GM19324 (cell line): ENCODE measurements at regions not wholly inside any gene's neighbourhood (a gene's known extent, or its start where the extent isn't known, plus 50 kb on each side); places are given as distances from the start of the nearest gene placed in this dataset.
A peak's percentile ranks its signal among the peaks of the same experiment; 100 is the strongest.

Experiments
- ATAC-seq: cut with Tn5 transposase; IDR thresholded peaks from one replicate; pipeline ENCODE4 v1.9.1; 2021; ENCODE audit warnings: mild to moderate bottlenecking, moderate library complexity; ENCODE audit not compliant: unreplicated experiment, low FRiP score

DNA sequence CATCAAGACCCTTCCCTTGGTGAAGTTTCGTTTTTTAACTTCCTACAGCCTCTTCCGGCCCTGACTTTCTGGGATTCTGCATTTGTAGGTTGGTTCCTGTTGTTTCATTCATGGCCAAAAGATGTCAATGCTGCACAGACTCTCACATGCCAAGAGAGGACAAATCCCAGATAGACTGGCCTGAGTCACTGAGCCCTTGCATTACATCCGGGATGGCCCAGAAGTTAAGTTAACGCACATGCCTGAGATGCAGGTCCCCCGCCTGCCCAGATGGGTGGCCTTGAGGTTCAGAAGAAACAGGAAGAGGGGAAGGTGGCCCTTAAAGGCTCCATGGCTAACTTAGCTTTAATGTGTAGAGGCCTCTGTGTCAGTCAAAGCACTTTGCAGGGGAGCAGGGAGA lies 51.6 kb upstream of the SRGAP3 start:
- ATAC-seq = no peak

GRCh38 chr3:9301798-9302197 lies 52.4 kb upstream of the SRGAP3 start:
- ATAC-seq = no peak

GRCh38 chr3:9302425-9303181 lies 53.2 kb upstream of the SRGAP3 start:
- peak; percentile 90 for ATAC-seq

- ATAC-seq = no peak
Measured at GRCh38 chr3:9308298-9308990, 54.4 kb upstream of the THUMPD3 start.

DNA sequence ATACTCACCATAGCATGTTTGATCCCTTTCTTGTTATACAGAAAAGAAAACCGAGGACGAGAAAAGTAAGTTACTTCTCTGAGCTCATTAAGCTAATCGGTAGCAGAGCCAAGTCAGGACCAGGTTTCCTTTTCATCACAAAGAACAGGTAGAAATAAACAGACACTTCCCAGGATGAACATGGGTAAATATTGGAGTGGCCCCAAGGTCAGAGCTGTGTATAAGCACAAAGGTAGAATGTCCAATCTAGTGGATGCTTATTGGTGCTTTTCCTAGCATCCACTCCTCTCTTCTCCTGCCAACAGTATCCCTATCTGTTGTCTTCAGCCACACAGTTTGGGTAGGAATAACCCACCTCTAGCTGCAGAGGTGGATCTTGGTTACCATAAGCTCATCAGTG lies 52.8 kb upstream of the THUMPD3 start:
- no peak for ATAC-seq

DNA sequence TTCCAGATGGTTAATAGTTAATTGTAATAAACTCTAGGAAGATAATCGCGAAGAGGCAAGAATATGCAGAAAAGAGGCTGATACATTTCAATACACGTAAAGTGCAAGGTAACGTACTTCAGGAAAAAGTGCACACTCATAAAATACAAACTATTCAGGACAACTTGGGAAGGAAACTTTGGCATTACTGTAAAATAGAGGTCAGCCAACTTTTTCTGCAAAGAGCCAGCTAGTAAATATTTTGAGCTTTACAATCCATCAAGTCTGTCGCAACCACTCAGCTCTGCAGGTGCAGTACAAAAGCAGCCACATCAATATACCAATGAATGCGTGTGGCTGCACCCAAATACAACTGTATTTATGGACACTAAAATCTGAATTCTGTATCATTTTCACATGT lies 51.6 kb upstream of the THUMPD3 start:
- ATAC-seq = no peak
